SK-MEL-5 (cell line): ENCODE measurements at regions not wholly inside any gene's neighbourhood (a gene's known extent, or its start where the extent isn't known, plus 50 kb on each side); places are given as distances from the start of the nearest gene placed in this dataset.
"Not testable (repeated sequence)": the region's sequence is repeated elsewhere in the genome, so short reads cannot be mapped to it uniquely, and the experiment has no call there.

Experiments
- DNase-seq: peaks from one replicate; pipeline ENCODE4 v3.0.0-alpha.2; 2016; ENCODE audit warnings: low read depth, low spot score
- in situ Hi-C: cut with HindIII; loops from 2 replicates; pipeline ENCODE4 v1.10.0; 2016; ENCODE audit warnings: low sequenced_read_pairs, high pct_unique_total_duplicates, low pct_unique_long_range_greater_than_20kb

- DNase-seq: no peak
- in situ Hi-C loops: no loop called here
Observed at GRCh38 chr6:92263864-92264263, 1155.5 kb downstream of the EPHA7 start.

GRCh38 chr6:92259171-92259570 lies 1160.2 kb downstream of the EPHA7 start:
- no peak for DNase-seq
- in situ Hi-C loops: no loop called here

GRCh38 chr6:92243315-92243714 lies 1176.0 kb downstream of the EPHA7 start:
- in situ Hi-C loops: no loop called here

GRCh38 chr6:92231171-92231701 lies 1188.1 kb downstream of the EPHA7 start:
- in situ Hi-C loops: no loop called here

More at GRCh38 chr6:92243315-92243714, 1176.0 kb downstream of the EPHA7 start:
- DNase-seq: no peak

GRCh38 chr6:92219987-92220386 lies 1199.4 kb downstream of the EPHA7 start:
- DNase-seq, in situ Hi-C loops: not testable (repeated sequence)

More at GRCh38 chr6:92231171-92231701, 1188.1 kb downstream of the EPHA7 start:
- DNase-seq: peak; percentile 96

- DNase-seq: no peak
- in situ Hi-C loops: no loop called here
Observed at GRCh38 chr6:92216717-92217116, 1202.6 kb downstream of the EPHA7 start.

GRCh38 chr6:92201618-92202017 lies 1217.7 kb downstream of the EPHA7 start:
- peak; percentile 25 for DNase-seq
- in situ Hi-C loops: no loop called here

- in situ Hi-C loops: no loop called here
- DNase-seq: peak; percentile 45
Observed at GRCh38 chr6:92196325-92196724, 1223.0 kb downstream of the EPHA7 start.

GRCh38 chr6:92195796-92196195 lies 1223.6 kb downstream of the EPHA7 start:
- in situ Hi-C loops: no loop called here
- no peak for DNase-seq

GRCh38 chr6:92188016-92188415 lies 1231.3 kb downstream of the EPHA7 start:
- DNase-seq: no peak
- in situ Hi-C loops: no loop called here

GRCh38 chr6:92184933-92185332 lies 1234.4 kb downstream of the EPHA7 start:
- no peak for DNase-seq
- in situ Hi-C loops: no loop called here

- in situ Hi-C loops: no loop called here
- no peak for DNase-seq
Observed at GRCh38 chr6:92181347-92181746, 1238.0 kb downstream of the EPHA7 start.

GRCh38 chr6:92180090-92180489 lies 1239.3 kb downstream of the EPHA7 start:
- in situ Hi-C loops: no loop called here
- DNase-seq: no peak

- DNase-seq: no peak
- in situ Hi-C loops: no loop called here
Observed at GRCh38 chr6:92176666-92177065, 1242.7 kb downstream of the EPHA7 start.

- DNase-seq: no peak
- in situ Hi-C loops: no loop called here
Observed at GRCh38 chr6:92174398-92175073, 1244.8 kb downstream of the EPHA7 start.

GRCh38 chr6:92169506-92169905 lies 1249.9 kb downstream of the EPHA7 start:
- DNase-seq: no peak
- in situ Hi-C loops: no loop called here

GRCh38 chr6:92166666-92167065 lies 1252.7 kb downstream of the EPHA7 start:
- in situ Hi-C loops: no loop called here
- DNase-seq: no peak

GRCh38 chr6:92161953-92162352 lies 1257.4 kb downstream of the EPHA7 start:
- no peak for DNase-seq
- in situ Hi-C loops: no loop called here

- no peak for DNase-seq
- in situ Hi-C loops: no loop called here
Observed at GRCh38 chr6:92160226-92160625, 1259.1 kb downstream of the EPHA7 start.
